HEK293 (cell line): ENCODE measurements at regions not wholly inside any gene's neighbourhood (a gene's known extent, or its start where the extent isn't known, plus 50 kb on each side); places are given as distances from the start of the nearest gene placed in this dataset.

Experiments used
- CTCF ChIA-PET: fragments of 350-600 bp; formaldehyde crosslinking; extraction: SDS; loops from one replicate; lab custom pipeline; 2021; ENCODE audit warnings: antibody characterized with exemption; lab: Yijun Ruan, JAX
- POLR2A ChIA-PET: fragments of 300-600 bp; formaldehyde crosslinking; extraction: SDS; loops from one replicate; lab custom pipeline; 2020; ENCODE audit warnings: antibody characterized with exemption, inconsistent platforms; lab: Yijun Ruan, JAX
- H3K27ac ChIP-seq: fragments of 200-500 bp; sonication (Bioruptor generic); 2 replicates; pipeline ENCODE4 v1.5.1; 2014; ENCODE audit warnings: low read depth, low read length, control low read depth, inconsistent platforms; ENCODE audit errors: extremely low read depth
- H3K36me3 ChIP-seq, 2 experiments: fragments of 200-500 bp in 1 of 2; sonication (Bioruptor generic) in 1 of 2; 1 replicate in 1 of 2; 2 replicates in 1 of 2; pipeline ENCODE4 v1.5.1; 2014 to 2017; ENCODE audit warnings: inconsistent platforms in 2 of 2, low read length in 2 of 2; ENCODE audit not compliant: control insufficient read depth in 2 of 2, insufficient read depth in 1 of 2
- H3K4me1 ChIP-seq: fragments of 200-500 bp; sonication (Bioruptor generic); 2 replicates; pipeline ENCODE4 v1.5.1; 2014; ENCODE audit warnings: mild to moderate bottlenecking, low read length, inconsistent platforms; ENCODE audit not compliant: control insufficient read depth, insufficient read depth
- H3K4me3 ChIP-seq: 2 replicates; pipeline ENCODE4 v1.5.1; 2011; ENCODE audit warnings: low read depth, mild to moderate bottlenecking, control low read depth, low read length, moderate library complexity
- H3K9me3 ChIP-seq: fragments of 200-500 bp; sonication (Bioruptor generic); 2 replicates; pipeline ENCODE4 v1.5.1; 2014; ENCODE audit warnings: low read depth, low read length, inconsistent platforms; ENCODE audit not compliant: control insufficient read depth, insufficient read depth
- KLF10 ChIP-seq: fragments of 450-650 bp; IDR thresholded peaks from 2 replicates; pipeline ENCODE4 v1.5.1; 2018; ENCODE audit warnings: missing biosample characterization, mild to moderate bottlenecking, missing genetic modification characterization
- KLF9 ChIP-seq: fragments of 450-650 bp; formaldehyde crosslinking; IDR thresholded peaks from 2 replicates; pipeline ENCODE4 v1.5.1; 2016; ENCODE audit warnings: missing biosample characterization, missing genetic modification characterization, low read depth
- ZBTB6 ChIP-seq: fragments of 450-650 bp; formaldehyde crosslinking; IDR thresholded peaks from 2 replicates; pipeline ENCODE4 v1.5.1; 2017; ENCODE audit warnings: missing biosample characterization, missing genetic modification characterization
- ZBTB7A ChIP-seq: fragments of 450-650 bp; formaldehyde crosslinking; IDR thresholded peaks from 2 replicates; pipeline ENCODE4 v1.5.1; 2016; ENCODE audit warnings: low read depth, missing biosample characterization, missing genetic modification characterization
- ZEB2 ChIP-seq: fragments of 450-650 bp; formaldehyde crosslinking; IDR thresholded peaks from 2 replicates; pipeline ENCODE4 v1.5.1; 2016; ENCODE audit warnings: missing biosample characterization, missing genetic modification characterization
- ZFP3 ChIP-seq: fragments of 450-650 bp; formaldehyde crosslinking; IDR thresholded peaks from 2 replicates; pipeline ENCODE4 v1.5.1; 2016; ENCODE audit warnings: low read depth, missing biosample characterization, missing genetic modification characterization
- ZFP37 ChIP-seq: fragments of 450-650 bp; formaldehyde crosslinking; IDR thresholded peaks from 2 replicates; pipeline ENCODE4 v1.5.1; 2016; ENCODE audit warnings: missing biosample characterization, missing genetic modification characterization
- ZIC2 ChIP-seq: fragments of 450-650 bp; formaldehyde crosslinking; IDR thresholded peaks from 2 replicates; pipeline ENCODE4 v1.5.1; 2016; ENCODE audit warnings: missing biosample characterization, missing genetic modification characterization
- ZNF112 ChIP-seq: fragments of 450-650 bp; formaldehyde crosslinking; IDR thresholded peaks from 2 replicates; pipeline ENCODE4 v1.5.0; 2017; ENCODE audit warnings: missing biosample characterization, missing genetic modification characterization
- ZNF121 ChIP-seq: fragments of 450-650 bp; formaldehyde crosslinking; IDR thresholded peaks from 2 replicates; pipeline ENCODE4 v1.5.1; 2016; ENCODE audit warnings: missing biosample characterization, missing genetic modification characterization
- ZNF133 ChIP-seq: fragments of 450-650 bp; formaldehyde crosslinking; IDR thresholded peaks from 2 replicates; pipeline ENCODE4 v1.5.1; 2016; ENCODE audit warnings: missing biosample characterization, missing genetic modification characterization
- ZNF175 ChIP-seq: fragments of 450-650 bp; formaldehyde crosslinking; IDR thresholded peaks from 2 replicates; pipeline ENCODE4 v1.5.1; 2016; ENCODE audit warnings: missing biosample characterization, missing genetic modification characterization
- ZNF292 ChIP-seq: fragments of 450-650 bp; formaldehyde crosslinking; IDR thresholded peaks from 2 replicates; pipeline ENCODE4 v1.5.1; 2016; ENCODE audit warnings: low read depth, missing biosample characterization, missing genetic modification characterization, borderline replicate concordance
- ZNF324 ChIP-seq: fragments of 450-650 bp; formaldehyde crosslinking; IDR thresholded peaks from 2 replicates; pipeline ENCODE4 v1.5.1; 2016; ENCODE audit warnings: missing biosample characterization, missing genetic modification characterization
- ZNF404 ChIP-seq: fragments of 450-650 bp; formaldehyde crosslinking; IDR thresholded peaks from 2 replicates; pipeline ENCODE4 v1.5.1; 2017; ENCODE audit warnings: missing biosample characterization, missing genetic modification characterization
- ZNF416 ChIP-seq: fragments of 450-650 bp; formaldehyde crosslinking; IDR thresholded peaks from 2 replicates; pipeline ENCODE4 v1.5.1; 2016; ENCODE audit warnings: missing biosample characterization, missing genetic modification characterization
- ZNF529 ChIP-seq: fragments of 450-650 bp; formaldehyde crosslinking; IDR thresholded peaks from 2 replicates; pipeline ENCODE4 v1.5.1; 2017; ENCODE audit warnings: missing genetic modification characterization, missing biosample characterization; ENCODE audit not compliant: insufficient replicate concordance
- ZNF560 ChIP-seq: fragments of 450-650 bp; formaldehyde crosslinking; IDR thresholded peaks from 2 replicates; pipeline ENCODE4 v1.5.1; 2017; ENCODE audit warnings: missing biosample characterization, missing genetic modification characterization, borderline replicate concordance
- ZNF596 ChIP-seq: fragments of 450-650 bp; IDR thresholded peaks from 2 replicates; pipeline ENCODE4 v1.5.0; 2018; ENCODE audit warnings: missing biosample characterization, mild to moderate bottlenecking, missing genetic modification characterization, moderate library complexity
- ZNF654 ChIP-seq: fragments of 450-650 bp; formaldehyde crosslinking; IDR thresholded peaks from 2 replicates; pipeline ENCODE4 v1.5.1; 2016; ENCODE audit warnings: low read depth, missing biosample characterization, missing genetic modification characterization
- ZNF670 ChIP-seq: fragments of 450-650 bp; formaldehyde crosslinking; IDR thresholded peaks from 2 replicates; pipeline ENCODE4 v1.5.1; 2016; ENCODE audit warnings: missing biosample characterization, missing genetic modification characterization, low read depth
- ZNF785 ChIP-seq: fragments of 450-650 bp; formaldehyde crosslinking; IDR thresholded peaks from 2 replicates; pipeline ENCODE4 v1.5.1; 2016; ENCODE audit warnings: missing biosample characterization, missing genetic modification characterization
- TF ChIP-seq, protein P1 (sequence below): fragments of 450-650 bp; formaldehyde crosslinking; IDR thresholded peaks from 2 replicates; pipeline ENCODE4 v1.5.1; 2017; ENCODE audit warnings: missing biosample characterization, mild to moderate bottlenecking, missing genetic modification characterization, moderate library complexity
- TF ChIP-seq, protein P2 (sequence below): fragments of 450-650 bp; formaldehyde crosslinking; IDR thresholded peaks from 2 replicates; pipeline ENCODE4 v1.5.1; 2016; ENCODE audit warnings: missing biosample characterization, missing genetic modification characterization
- TF ChIP-seq, protein P3 (sequence below): IDR thresholded peaks from 2 replicates; pipeline ENCODE4 v1.6.1; 2011; ENCODE audit warnings: mild to moderate bottlenecking, low read depth, low read length, borderline replicate concordance

DNA sequence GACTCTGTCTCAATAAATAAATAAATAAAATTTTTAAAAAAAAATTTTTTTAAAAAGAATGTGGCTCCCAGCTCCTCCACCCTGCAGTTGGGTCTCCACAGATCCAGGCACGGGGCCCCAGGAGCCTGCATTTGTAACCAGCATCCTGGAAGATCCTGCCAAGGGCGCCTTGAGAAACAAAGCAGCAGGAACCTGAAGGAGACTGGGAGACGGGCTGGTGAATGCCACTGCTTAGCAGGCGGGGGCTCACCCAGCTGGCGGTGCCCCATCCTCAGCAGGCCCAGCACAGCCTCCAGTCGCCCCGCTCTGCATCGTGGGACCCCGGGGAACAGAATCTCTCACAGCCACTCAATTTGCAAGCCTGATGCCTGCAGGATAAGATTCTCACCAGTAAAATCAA, 187.5 kb upstream of the SALL3 start:
- Histone ChIP-seq H3K9me3 (no peaks in the 10 kb centered on the region), H3K36me3 (no peaks in the 10 kb centered on the region), H3K27ac (no peak overlapping the region), H3K4me1 (no peaks in the 10 kb centered on the region), H3K4me3 (no peak overlapping the region)
- POLR2A ChIA-PET = no interaction called here
- CTCF ChIA-PET = no interaction called here
- TF ChIP-seq ZNF785 = no peak
- no peak for TF ChIP-seq ZNF596
- no peak for TF ChIP-seq ZNF404 (tag by site-specific recombination)
- TF ChIP-seq ZIC2 (tag by site-specific recombination) = no peak
- no peak for TF ChIP-seq KLF10 (tag by site-specific recombination)
- no peak for TF ChIP-seq ZBTB6
- TF ChIP-seq ZNF529 (tag by site-specific recombination) = no peak
- TF ChIP-seq ZFP3 (tag by site-specific recombination) = no peak
- no peak for TF ChIP-seq ZFP37 (tag by site-specific recombination)
- TF ChIP-seq ZNF670 (tag by site-specific recombination) = no peak
- no peak for TF ChIP-seq ZEB2 (tag by site-specific recombination)
- TF ChIP-seq ZNF654 = no peak
- no peak for TF ChIP-seq ZNF112 (tag by site-specific recombination)
- no peak for TF ChIP-seq ZNF560
- TF ChIP-seq, protein P1, sequence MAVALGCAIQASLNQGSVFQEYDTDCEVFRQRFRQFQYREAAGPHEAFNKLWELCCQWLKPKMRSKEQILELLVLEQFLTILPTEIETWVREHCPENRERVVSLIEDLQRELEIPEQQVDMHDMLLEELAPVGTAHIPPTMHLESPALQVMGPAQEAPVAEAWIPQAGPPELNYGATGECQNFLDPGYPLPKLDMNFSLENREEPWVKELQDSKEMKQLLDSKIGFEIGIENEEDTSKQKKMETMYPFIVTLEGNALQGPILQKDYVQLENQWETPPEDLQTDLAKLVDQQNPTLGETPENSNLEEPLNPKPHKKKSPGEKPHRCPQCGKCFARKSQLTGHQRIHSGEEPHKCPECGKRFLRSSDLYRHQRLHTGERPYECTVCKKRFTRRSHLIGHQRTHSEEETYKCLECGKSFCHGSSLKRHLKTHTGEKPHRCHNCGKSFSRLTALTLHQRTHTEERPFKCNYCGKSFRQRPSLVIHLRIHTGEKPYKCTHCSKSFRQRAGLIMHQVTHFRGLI (tag by site-specific recombination) = no peak
- no peak for TF ChIP-seq ZNF324

GRCh38 chr18:78792736-78793135, 186.9 kb upstream of the SALL3 start:
- no peaks in the 10 kb centered on the region for H3K36me3 ChIP-seq
- H3K4me3 ChIP-seq = no peak overlapping the region
- ChIA-PET CTCF (no interaction called here), POLR2A (no interaction called here)
- TF ChIP-seq KLF9 = no peak
- TF ChIP-seq ZNF121 = no peak
- TF ChIP-seq ZNF416 (tag by site-specific recombination) = no peak
- no peak for TF ChIP-seq ZNF292
- no peak for TF ChIP-seq ZBTB7A (tag by site-specific recombination)
- no peak for TF ChIP-seq ZNF133 (tag by site-specific recombination)
- TF ChIP-seq, protein P2, sequence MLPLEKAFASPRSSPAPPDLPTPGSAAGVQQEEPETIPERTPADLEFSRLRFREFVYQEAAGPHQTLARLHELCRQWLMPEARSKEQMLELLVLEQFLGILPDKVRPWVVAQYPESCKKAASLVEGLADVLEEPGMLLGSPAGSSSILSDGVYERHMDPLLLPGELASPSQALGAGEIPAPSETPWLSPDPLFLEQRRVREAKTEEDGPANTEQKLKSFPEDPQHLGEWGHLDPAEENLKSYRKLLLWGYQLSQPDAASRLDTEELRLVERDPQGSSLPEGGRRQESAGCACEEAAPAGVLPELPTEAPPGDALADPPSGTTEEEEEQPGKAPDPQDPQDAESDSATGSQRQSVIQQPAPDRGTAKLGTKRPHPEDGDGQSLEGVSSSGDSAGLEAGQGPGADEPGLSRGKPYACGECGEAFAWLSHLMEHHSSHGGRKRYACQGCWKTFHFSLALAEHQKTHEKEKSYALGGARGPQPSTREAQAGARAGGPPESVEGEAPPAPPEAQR = no peak
- no peak for TF ChIP-seq ZNF175 (tag by site-specific recombination)
- TF ChIP-seq, protein P3, sequence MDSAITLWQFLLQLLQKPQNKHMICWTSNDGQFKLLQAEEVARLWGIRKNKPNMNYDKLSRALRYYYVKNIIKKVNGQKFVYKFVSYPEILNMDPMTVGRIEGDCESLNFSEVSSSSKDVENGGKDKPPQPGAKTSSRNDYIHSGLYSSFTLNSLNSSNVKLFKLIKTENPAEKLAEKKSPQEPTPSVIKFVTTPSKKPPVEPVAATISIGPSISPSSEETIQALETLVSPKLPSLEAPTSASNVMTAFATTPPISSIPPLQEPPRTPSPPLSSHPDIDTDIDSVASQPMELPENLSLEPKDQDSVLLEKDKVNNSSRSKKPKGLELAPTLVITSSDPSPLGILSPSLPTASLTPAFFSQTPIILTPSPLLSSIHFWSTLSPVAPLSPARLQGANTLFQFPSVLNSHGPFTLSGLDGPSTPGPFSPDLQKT = no peak
- H3K4me1 ChIP-seq = no peaks in the 10 kb centered on the region
- H3K9me3 ChIP-seq = no peaks in the 10 kb centered on the region
- no peak overlapping the region for H3K27ac ChIP-seq
